GM21367 (cell line): ENCODE measurements at regions not wholly inside any gene's neighbourhood (a gene's known extent, or its start where the extent isn't known, plus 50 kb on each side); places are given as distances from the start of the nearest gene placed in this dataset.
A peak's percentile ranks its signal among the peaks of the same experiment; 100 is the strongest.

Source experiments
- ATAC-seq: cut with Tn5 transposase; IDR thresholded peaks from one replicate; pipeline ENCODE4 v1.9.1; 2021; ENCODE audit not compliant: unreplicated experiment

DNA sequence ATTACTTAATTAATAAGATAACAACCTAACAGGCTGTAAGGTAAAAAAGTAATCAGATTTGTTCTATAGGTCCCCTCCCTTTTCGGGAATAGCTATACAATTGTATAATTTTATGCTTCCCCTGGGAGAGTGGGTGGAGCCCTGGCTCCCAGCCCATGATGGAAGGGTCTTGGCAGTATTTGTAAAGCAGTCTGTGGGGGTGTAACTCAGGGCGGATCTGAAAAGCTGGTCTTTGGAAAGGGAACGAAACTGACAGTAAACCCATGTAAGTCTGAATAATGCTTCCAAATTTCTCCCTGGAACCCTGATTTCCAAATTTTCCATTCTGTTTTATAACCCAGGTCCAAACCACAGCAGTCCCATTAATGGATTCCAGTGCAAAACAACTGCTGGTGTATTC lies 110.4 kb downstream of the DAD1 start:
- no peak for ATAC-seq

GRCh38 chr14:22478247-22478646 lies 110.8 kb downstream of the DAD1 start:
- no peak for ATAC-seq

DNA sequence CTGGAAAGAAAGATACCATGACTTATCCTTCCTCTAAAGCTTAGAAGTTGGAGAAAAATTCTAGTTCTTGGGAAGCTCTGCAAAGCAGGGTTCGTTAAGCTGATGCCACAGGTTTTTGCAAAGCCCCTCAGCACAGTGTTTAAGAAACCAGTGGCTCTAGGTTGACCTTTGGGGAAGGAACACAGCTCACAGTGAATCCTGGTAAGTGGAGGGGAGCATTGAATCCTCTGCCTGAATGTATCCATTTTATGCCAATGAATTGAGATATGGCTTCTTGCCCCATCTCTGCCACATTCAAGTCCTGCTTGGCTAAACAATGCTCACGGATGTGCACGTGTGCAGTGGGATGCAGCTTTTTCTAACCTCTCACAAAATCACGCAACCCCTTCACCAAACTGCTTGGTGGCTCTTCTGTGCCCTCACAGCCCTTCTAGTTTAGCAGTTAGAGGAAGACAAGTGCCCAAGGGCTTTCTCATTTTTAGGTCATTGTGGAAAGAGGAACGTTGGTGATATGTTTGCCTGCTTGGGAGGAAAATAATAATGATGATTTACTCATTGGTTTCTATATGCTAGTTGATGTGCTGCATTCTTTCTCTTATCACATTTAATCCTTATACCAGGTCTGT lies 111.3 kb downstream of the DAD1 start:
- ATAC-seq: no peak

DNA sequence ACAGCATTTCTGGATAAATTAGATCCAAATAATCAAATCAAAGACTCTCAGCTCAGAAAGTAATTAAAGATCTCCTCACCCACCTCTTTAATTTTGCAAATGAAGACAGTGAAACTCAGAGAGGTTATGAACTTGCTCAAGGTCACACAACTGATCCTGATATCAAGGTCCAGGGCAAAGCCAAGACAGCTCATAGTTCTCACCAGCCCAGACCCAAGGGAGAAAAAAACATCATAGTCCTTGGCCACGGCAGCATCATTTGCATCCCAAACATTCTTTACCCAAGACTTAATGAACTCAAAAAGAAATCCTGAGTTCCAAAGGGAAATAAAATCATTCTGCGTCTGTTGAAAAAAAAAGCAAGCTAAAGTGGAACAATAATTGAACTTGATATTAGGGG lies 112.1 kb downstream of the DAD1 start:
- no peak for ATAC-seq

- ATAC-seq: no peak
These were observed 112.8 kb downstream of the DAD1 start for GRCh38 chr14:22476005-22476751.

DNA sequence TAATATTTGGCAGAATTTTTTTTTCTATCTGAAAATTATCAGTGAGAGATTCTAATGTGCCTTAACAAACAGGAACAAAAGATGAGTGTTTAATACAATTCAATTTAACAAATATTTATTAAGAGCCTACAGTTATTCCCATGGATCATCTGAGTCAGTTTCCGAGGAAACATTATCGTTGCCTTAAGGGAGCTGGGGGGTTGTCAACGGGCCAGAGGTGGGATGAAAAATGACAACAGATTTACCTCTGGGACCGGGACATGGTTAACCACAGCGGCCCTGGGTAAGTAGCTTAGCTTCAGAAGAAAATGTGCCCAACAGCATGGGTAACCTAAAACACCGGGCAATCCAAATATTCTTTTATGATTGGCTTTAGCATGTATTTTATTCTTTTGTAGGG lies 113.6 kb downstream of the DAD1 start:
- ATAC-seq: no peak

DNA sequence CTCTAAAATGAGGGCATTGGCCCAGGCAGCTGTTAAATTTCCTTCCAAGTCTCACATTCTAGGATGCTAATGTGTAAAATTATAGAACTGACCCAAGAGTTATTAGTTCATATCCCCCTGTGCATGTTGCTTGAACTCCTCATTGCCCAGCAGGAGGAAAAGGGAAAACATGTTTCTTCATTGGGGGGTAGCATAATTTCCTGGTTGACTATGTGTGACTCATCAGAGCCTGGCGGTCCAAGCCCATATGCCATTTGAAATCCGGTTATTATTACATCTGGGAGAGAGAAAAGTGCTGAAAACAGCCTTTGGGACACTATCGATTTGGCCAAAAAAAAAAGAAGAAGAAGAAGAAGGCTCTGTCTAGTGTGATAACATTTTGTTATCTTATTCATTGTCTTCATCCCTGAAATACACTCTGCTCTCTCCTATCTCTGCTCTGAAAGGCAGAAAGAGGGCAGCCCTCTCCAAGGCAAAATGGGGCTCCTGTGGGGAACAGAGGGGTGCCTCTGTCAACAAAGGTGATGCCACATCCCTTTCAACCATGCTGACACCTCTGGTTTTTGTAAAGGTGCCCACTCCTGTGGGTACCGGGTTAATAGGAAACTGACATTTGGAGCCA lies 114.2 kb downstream of the DAD1 start:
- no peak for ATAC-seq

- ATAC-seq: no peak
These were observed 115.8 kb downstream of the DAD1 start for GRCh38 chr14:22472935-22473854.

DNA sequence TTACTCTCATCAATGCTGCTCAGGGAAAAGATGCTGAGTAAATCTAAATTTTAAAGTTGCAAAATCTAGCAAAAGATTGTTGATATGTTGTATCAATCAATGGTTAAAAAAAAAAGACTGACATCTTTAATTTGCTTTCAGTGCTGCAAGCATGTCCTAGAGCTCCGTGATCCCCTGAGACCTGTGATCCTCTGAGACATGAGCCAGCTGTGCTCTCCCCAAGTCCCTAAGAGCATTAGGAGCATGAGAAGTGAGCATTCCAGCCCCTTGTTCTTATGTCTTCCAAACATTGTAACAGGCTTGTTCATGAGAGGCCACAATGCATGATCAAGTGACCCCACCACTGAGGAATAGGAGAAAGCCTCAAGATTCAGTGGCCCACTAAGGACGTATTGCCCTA lies 116.6 kb downstream of the DAD1 start:
- no peak for ATAC-seq

DNA sequence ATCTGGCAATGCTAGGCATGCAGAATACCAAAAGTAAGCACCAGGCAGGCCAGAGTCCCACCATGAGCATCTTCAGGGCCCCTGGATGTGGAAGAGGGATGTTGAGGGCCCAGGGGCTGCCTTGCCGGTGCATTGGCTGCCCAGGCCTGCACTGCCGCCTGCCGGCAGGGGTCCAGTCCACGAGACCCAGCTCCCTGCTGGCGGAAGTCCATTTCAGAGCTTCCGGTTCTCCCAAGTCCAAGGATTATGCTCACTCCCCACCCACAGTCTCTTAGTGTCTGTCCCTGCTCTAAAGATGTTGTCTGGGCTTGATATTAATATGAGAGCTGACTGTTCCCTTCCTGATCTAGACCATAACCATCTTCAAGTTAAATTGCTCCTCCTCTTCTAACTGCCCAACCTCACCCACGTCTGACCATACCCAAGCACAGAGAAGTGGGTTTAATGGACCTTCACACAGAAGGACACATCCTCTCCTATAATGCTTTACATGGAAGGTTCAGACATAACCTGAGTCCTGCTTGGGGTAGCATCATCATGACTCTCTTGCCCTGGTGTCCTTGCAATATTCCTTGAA lies 117.4 kb downstream of the DAD1 start:
- ATAC-seq: no peak

DNA sequence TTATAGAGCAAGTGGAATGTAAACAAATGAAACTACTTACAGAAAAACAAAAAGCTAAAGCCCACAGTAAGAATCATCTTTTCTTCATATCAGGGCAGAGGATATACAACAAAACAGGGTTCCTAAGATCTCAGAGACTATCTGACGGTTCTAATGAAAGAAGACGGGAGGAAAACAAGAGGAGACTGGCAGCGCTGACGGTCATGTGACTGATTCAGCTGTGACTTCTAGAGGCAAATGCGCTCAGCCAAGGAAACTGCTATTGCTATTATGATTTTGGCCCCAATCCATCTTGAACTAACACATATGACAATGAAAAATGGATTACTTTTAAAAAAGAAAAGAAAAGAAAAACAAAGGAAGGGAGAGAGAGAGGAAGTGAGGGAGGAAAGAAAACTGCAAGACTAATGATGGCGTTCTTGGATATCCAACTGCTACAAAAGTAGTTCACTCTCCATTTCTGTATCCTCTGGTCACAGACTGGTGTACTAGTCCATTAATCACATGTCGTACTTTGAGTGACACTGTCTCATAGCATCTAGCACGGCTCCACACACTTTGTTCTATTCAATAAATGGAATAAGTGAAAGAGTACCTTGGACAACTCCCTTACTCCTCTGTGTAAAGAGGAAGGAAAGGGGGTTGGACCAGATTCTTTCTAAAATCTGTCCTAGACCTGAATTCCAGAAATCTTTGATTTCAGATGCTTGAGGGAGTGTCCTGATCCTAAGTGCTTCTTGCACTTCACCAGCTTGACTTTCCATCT lies 119.3 kb downstream of the DAD1 start:
- no peak for ATAC-seq

DNA sequence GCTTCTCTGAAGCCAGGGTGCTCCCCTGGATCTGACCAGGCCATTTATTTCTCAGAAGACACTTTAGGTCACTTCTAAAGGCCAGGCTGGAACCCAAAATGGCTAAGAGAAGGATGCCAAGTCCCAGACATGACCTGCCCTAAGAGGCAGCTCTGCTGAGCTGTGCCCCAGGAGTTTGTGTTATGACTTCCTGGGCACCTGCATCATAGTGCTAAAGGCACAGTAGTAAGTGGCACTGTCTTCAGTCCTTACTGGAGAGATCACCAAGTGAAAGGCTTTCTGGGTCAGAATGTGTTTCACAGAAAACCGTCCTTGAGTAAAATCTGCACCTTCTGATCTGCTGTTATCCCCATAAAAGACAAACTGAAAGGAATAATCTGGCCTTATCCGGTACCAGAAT lies 120.2 kb downstream of the DAD1 start:
- no peak for ATAC-seq

GRCh38 chr14:22466491-22466890 lies 122.5 kb downstream of the DAD1 start:
- no peak for ATAC-seq

DNA sequence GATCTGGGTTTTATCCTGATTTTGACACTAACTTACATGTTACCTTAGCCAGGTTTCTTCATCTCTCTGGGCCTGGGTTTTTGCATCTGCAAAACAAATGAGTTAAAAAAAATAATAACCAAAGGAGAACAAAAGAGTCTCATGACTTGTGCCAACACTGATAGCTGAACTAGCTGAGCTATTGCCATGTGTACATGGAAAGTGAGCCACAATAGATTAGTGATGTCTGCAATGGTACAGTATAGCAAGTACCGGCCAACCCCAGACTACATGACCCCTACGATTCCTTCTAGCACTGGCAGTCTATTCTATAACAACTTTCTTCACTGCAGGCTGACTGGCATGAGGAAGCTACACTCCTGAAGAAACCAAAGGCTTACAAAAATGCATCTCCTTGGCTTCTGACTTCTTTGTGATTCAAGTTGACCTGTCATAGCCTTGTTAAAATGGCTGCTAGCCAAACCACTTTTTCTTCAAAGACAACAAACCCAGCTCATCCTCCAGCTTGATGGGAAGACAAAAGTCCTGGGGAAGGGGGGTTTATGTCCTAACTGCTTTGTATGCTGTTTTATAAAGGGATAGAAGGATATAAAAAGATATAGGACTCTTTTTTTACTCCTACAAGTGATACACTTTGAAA lies 123.7 kb downstream of the DAD1 start:
- ATAC-seq: no peak

- ATAC-seq: peak; percentile 59
These were observed 124.4 kb downstream of the DAD1 start for GRCh38 chr14:22464422-22465142.

- no peak for ATAC-seq
These were observed 125.3 kb downstream of the DAD1 start for GRCh38 chr14:22463763-22464173.

GRCh38 chr14:22462923-22463322 lies 126.1 kb downstream of the DAD1 start:
- ATAC-seq: no peak

DNA sequence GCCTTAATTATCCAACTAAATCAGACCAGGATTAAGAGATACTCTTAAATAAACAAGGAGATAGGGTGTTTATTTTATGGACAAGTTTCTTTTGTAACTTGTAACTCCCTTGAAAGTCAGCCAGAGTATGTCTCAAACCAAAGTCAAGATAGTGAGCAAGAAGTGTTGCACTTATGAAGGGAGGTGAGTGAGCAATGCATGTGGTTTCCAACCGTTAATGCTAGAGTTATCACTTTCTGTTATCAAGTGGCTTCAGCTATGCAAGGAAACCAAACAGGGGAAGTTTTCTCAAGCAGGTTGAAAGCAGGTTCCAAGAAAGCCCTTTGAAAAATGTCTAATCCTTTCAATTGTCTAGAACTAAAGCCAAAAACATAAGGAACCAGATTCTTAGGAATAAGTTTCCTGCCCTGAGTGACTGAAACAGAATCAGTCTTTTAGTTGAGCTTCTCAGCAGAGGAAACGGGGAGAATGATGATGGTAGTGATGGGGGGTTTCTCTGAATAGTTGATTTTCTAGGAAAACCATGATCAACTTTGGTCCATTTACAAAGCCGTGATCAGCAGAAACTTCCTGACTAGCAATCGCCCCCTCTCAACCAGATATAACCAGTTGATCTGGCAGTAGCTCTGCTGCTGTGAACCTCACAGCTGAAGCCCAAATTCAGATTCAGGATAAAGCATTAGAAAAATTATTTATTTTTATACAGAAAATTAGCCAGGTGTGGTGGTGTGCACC lies 128.4 kb downstream of the DAD1 start:
- peak; percentile 43 for ATAC-seq
